GM18858 (cell line): ENCODE measurements at regions not wholly inside any gene's neighbourhood (a gene's known extent, or its start where the extent isn't known, plus 50 kb on each side); places are given as distances from the start of the nearest gene placed in this dataset.

Source experiments
- ATAC-seq: cut with Tn5 transposase; IDR thresholded peaks from one replicate; pipeline ENCODE4 v1.9.1; 2021; ENCODE audit not compliant: unreplicated experiment

DNA sequence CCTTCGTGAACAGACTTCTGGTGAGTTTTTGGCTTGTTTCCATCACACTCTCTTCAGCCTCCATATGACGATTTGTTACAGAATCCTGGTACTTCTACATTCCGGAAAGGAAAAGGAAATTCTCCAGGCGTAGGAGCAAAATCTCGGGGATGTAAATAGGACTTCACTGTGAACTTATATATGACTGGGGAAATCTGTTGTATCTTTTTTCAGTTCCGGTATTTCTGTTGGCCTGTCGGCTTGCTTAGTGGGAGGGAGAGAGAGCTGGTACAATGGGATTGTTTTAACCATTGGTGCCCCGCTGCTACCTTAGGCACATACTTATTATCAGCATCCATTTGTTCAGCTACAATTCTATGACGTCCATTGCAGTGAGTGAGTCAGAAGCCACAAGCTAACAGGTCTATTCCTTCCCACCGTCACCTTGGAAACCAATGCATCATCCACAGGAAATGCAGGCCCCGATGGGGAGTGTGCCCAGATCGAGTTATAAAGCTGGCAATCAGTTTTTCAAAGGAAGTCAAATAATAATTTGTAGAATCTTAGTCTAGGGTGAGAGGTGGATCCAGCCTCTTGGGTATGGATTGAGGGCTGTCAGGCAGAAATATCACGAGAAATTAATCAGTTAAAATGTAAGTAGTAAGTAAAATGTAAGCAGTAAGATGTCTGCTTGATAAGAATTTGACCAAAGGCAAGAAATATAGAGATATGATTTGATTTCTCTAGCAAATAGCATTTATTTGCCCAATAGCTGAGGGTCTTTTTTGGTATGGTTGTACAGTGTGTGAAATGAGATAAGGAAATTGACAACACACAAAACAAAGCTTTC is 92.0 kb upstream of the MKLN1 start:
- ATAC-seq, result no peak

- no peak for ATAC-seq
These were observed 91.4 kb upstream of the MKLN1 start for GRCh38 chr7:131236318-131236672.

DNA sequence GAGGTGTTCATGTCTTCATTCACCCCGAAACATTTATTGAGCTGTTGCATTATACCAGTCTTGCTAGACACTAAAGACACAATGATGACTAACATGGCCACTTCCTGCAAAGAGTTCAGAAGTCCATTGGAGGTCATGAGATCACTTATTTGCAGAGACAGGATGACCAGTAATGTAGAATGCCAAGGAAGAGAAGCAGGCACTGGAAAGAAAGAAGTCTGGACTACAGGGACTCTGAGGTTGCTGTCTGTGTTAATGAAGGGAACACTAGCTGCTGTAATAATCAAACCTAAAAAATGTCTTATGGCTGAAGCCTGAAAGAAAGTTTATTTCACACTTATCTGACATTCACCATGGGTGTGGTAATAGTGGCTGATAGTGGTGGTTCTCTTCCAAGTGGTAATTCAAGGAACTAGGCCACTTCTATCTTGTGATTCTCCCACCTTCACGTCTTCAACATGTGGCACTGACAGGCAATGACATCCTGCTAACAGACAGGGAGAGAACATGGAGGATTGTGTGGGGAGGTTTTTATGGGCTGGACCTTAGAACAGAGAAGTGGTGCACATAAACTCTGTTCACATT is 89.2 kb upstream of the MKLN1 start:
- no peak for ATAC-seq

DNA sequence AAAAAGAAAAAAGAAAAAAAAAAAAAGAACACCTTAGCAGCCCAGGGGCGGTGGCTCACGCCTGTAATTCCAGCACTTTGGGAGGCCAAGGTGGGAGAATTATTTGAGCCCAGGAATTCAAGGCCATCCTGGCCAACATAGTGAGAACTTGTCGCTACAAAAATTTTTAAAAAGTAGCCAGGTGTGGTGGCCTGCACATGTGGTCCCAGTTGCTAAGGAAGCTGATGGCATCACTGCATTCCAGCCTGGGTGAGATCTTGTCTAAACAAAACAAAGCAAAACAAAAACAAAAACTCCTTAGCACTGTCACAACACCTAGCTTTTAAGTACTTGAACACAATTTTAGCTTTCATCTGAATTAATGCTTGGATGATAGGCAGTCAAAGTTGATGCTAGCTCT is 86.3 kb upstream of the MKLN1 start:
- ATAC-seq, result no peak

DNA sequence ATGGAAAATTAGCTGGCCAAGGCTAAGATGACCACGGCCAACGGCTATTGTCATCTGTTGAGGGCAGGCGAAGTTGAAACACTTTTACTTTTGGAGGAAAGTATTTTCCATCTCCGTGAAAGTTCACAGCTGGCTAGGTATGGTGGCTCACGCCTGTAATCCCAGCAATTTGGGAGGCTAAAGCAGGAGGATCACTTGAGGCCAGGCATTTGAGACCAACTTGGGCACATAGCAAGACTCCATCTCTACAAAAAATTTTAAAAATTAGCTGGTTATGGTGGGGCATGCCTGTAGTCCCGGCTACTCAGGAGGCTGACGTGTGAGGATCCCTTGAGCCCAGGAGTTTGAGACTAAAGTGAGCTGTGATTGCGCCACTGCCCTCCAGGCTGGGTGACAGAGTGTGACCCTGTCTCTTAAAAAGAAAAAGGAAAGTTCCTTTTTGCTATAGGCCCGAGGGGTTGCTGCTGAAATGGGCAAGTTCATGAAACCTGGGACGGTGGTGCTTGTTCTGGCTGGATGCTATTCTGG is 85.5 kb upstream of the MKLN1 start:
- ATAC-seq, result no peak

GRCh38 chr7:131244259-131244852 is 83.3 kb upstream of the MKLN1 start:
- ATAC-seq, result no peak

DNA sequence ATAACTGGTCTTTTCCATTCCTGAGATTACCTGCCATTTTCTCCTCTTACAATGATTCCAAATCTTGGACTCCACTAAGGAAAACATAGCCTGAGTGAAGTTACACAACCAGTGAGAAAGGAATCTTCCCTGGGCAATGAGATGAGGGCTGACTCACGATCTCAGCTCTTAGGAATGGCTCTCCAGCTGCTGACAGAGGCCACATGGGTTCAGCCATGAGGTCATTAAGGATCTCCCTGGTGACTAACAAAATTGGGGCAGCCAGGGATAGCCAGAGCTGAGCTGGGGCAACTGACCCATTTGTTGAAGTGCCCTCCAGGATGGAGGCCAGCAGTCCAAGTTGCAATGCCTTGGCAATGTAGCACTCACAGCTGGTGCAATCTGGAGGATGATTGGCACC is 78.7 kb upstream of the MKLN1 start:
- no peak for ATAC-seq

DNA sequence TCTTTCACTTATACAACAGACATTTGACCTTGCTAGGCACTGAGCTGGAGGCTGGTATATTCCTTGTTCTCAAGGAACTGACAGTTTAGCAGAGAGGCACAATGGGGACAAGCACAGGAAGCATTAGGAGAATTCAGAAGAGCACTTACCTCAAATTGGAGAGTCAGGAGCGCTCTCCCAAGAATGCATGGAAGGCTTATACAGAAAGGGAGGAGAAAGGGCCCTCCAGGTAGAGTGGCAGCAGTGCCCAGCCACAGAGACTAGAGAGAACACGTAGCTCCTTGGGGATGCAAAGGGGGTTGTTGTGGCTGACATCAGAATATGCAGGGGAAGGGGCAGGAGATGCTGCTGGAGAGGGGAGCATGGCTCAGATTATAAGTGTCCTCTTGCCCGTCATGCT is 78.2 kb upstream of the MKLN1 start:
- no peak for ATAC-seq

- ATAC-seq, result no peak
These were observed 77.3 kb upstream of the MKLN1 start for GRCh38 chr7:131250331-131250730.

DNA sequence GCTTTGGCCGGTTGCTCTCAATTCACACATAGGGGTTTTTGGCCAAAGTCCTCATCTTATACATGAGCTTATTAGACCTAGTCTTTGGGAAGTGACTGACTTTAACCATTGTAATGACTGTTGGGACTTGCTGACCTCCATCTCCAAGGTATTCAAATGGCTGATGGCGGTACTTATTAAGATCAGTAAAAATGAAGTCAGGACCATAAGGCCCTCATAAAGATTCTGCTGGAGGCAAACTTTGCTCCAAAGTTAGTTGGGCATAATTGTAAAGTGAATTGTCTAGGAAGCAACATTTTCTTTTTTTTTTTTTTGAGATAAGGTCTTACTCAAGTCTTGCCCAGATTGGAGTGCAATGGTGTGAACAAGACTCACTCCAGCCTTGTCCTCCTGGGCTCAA is 76.3 kb upstream of the MKLN1 start:
- no peak for ATAC-seq

DNA sequence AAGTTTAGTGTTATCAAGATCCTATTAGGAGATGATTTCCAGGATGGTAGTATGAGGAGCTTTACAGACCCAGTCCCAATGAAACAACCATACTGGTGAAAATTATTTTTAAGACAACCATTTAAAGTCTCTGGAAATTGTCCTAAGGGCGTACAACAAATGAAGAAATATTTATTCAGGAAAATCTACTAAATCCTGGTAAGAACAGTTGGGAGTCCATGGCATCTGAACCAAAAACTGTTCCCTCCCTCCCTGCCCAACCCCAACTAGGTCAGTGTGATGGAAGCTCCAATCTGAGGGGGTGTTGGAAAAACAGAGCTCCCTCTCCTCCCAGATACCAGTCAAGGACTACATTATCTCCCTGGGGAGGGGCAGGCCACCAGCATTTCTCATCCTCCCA is 74.7 kb upstream of the MKLN1 start:
- ATAC-seq, result no peak

DNA sequence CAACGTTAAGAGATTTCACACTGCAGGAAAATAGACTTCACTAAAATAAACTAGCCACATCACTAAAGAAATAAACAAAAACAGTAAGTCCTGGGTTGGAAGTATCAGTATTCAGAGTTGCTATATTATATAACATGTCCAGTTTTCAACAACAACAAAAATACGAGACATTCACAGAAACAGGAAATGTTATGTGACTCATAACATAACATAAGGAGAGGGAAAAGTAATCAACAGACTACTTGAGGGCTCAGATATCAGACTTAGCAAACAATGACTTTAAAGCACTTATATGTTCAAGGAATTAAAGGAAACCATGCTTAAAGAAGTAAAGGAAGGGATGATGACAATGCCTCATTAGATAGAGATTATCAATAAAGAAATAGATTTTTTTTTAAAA is 73.5 kb upstream of the MKLN1 start:
- no peak for ATAC-seq

GRCh38 chr7:131255242-131255641 is 72.4 kb upstream of the MKLN1 start:
- ATAC-seq, result no peak

GRCh38 chr7:131261476-131261994 is 66.1 kb upstream of the MKLN1 start:
- ATAC-seq, result no peak

GRCh38 chr7:131265227-131265626 is 62.4 kb upstream of the MKLN1 start:
- no peak for ATAC-seq

DNA sequence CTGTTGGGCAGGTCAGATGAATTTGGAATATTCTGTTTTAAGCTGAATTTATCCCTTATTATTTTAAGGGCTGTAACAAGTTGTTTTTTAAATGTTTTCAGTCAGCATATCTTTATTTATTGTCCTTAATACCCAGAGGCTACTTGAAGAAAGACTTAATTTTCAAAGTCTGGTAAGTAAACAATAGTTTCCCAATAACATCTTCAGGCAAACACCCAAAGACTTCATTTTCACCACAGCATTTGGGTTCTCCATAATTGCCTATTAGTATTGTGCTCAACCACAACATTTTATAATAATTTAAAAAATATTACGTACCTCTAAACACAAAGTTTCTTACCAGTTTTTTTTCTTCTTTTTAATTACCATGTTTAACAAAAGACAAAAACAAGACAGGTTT is 60.0 kb upstream of the MKLN1 start:
- no peak for ATAC-seq

DNA sequence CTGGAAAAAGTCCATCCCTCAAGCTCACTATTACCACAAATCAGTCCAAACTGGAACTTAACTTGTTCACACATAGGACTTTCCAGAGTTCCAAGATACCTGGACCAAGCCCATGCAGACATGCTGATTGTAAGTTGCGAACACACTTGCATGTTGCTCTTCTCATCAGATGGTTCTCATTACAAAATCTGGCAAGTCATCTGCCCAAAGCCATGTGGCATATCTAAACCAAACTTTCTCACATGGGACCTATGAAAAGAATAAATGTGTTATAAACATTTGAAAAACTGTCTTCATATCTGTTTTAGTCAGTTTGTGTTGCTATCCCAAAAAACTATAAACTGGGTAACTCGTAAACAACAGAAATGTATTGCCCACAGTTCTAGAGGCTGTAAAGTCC is 58.8 kb upstream of the MKLN1 start:
- ATAC-seq, result no peak

DNA sequence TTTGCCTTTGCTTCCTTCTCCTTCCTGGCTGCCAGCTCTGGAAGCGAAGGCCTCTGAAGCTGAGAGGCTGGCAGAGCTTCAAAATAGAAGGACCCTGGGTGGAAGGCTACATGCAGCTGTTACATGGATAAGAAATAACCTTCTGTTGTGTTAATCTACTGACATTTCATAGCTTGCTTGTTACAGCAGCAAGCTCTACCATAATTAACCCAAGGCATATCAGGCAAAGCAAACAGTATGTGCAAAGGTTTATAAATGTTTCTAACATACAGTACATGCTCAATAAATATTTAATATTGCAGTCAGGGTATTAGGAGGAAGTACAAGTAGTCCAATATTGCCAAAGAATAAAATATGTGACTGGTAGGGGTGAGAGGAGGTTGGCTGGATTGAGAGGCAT is 55.6 kb upstream of the MKLN1 start:
- no peak for ATAC-seq

DNA sequence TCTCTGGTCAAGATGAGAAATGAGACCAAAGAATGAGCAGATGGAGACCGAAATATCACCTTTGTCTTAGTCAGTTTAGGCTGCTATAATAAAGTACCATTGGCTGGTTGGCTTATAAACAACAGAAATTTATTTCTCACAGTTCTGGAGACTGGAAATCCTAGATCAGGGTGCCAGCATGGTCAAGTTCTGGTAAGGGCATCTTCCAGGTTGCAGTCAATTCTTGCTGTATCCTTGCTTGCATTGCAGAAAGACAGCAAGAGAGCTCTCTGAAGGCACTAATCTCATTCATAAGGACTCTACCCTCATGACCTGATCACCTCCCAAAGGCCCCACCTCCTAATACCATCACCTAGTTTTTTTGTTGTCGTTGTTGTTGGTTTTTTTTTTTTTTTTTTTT is 52.7 kb upstream of the MKLN1 start:
- no peak for ATAC-seq

- ATAC-seq, result no peak
These were observed 51.5 kb upstream of the MKLN1 start for GRCh38 chr7:131276190-131276589.

DNA sequence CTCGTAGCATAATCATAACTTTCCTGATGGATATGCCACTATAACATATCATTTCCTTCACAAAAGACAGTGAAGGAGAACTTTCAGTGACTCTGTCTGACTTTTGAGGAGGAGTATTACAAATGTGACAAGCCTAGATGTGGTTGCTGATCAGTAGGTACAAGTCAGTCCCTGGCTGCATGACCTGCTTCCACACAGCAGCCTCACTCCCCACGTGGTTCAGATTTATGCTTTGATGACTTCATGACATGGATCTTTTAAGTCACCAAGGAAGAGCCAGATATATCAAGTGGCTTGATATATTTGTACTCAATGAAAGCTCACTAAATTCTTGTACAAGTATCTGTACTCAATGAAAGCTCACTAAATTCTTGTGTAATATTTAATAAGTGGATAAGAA is 50.9 kb upstream of the MKLN1 start:
- ATAC-seq, result no peak
